ENCODE measurements at regions not wholly inside any gene's neighbourhood (a gene's known extent, or its start where the extent isn't known, plus 50 kb on each side); places are given as distances from the start of the nearest gene placed in this dataset.

- no peaks in the 10 kb centered on the region for H3K36me3 ChIP-seq (ENCODE audit: control insufficient read depth, insufficient read depth, low read length)
- TF ChIP-seq EZH2 (IDR thresholded peaks at IDR 0.05; ENCODE audit: low read length, missing control alignments) (no peak), CTCF (conservative IDR thresholded peaks at IDR 0.05 in 1 of 2, IDR thresholded peaks at IDR 0.05 in 1 of 2; ENCODE audit: low read depth in 1 of 2, low read length in 2 of 2) (no peak)
- H2AFZ ChIP-seq (ENCODE audit: low read length): no peak overlapping the region
- no peak overlapping the region for H3K27ac ChIP-seq (ENCODE audit: insufficient read depth, low read length)
- H3K4me1 ChIP-seq (ENCODE audit: control insufficient read depth, extremely low read depth, insufficient read depth, low read length): peaks cover 2% of the 10 kb centered on the region
- no peak overlapping the region for H3K4me2 ChIP-seq (ENCODE audit: extremely low read depth, insufficient read depth, low read length)
- no peaks in the 10 kb centered on the region for H4K20me1 ChIP-seq (ENCODE audit: control insufficient read depth, extremely low read depth, insufficient read depth, low read length)
- H3K9ac ChIP-seq (ENCODE audit: insufficient read depth, low read length): no peak overlapping the region
- DNase-seq (ENCODE audit: low read depth in 2 of 2): no peak
- H3K9me3 ChIP-seq (ENCODE audit: control insufficient read depth, insufficient read depth, low read depth, low read length): no peaks in the 10 kb centered on the region
- no peaks in the 10 kb centered on the region for H3K79me2 ChIP-seq (ENCODE audit: control insufficient read depth, insufficient read depth, low read length)
- peaks cover 4% of the 10 kb centered on the region for H3K27me3 ChIP-seq (ENCODE audit: control insufficient read depth, insufficient read depth, low read length)
- H3K4me3 ChIP-seq (replicated peaks in 1 of 4; ENCODE audit: control extremely low read depth in 1 of 4, insufficient read depth in 1 of 4, low read depth in 3 of 4, low read length in 4 of 4): no peak overlapping the region
These were observed 76.1 kb upstream of the MED9 start for GRCh38 chr17:17400566-17401184.

- no peak overlapping the region for H2AFZ ChIP-seq (ENCODE audit: low read length)
- H3K9ac ChIP-seq (ENCODE audit: insufficient read depth, low read length): no peak overlapping the region
- H3K79me2 ChIP-seq (ENCODE audit: control insufficient read depth, insufficient read depth, low read length): no peaks in the 10 kb centered on the region
- H3K27ac ChIP-seq (ENCODE audit: insufficient read depth, low read length): no peak overlapping the region
- no peaks in the 10 kb centered on the region for H3K9me3 ChIP-seq (ENCODE audit: control insufficient read depth, insufficient read depth, low read depth, low read length)
- peaks cover 2% of the 10 kb centered on the region for H3K4me1 ChIP-seq (ENCODE audit: control insufficient read depth, extremely low read depth, insufficient read depth, low read length)
- no peak overlapping the region for H3K4me2 ChIP-seq (ENCODE audit: extremely low read depth, insufficient read depth, low read length)
- no peak for TF ChIP-seq EZH2 (IDR thresholded peaks at IDR 0.05; ENCODE audit: low read length, missing control alignments)
- TF ChIP-seq CTCF (conservative IDR thresholded peaks at IDR 0.05 in 1 of 2, IDR thresholded peaks at IDR 0.05 in 1 of 2; ENCODE audit: low read depth in 1 of 2, low read length in 2 of 2): no peak
- H3K4me3 ChIP-seq (replicated peaks in 1 of 4; ENCODE audit: control extremely low read depth in 1 of 4, insufficient read depth in 1 of 4, low read depth in 3 of 4, low read length in 4 of 4): no peak overlapping the region
- H3K36me3 ChIP-seq (ENCODE audit: control insufficient read depth, insufficient read depth, low read length): no peaks in the 10 kb centered on the region
- H3K27me3 ChIP-seq (ENCODE audit: control insufficient read depth, insufficient read depth, low read length): peaks cover 4% of the 10 kb centered on the region
- DNase-seq (ENCODE audit: low read depth in 2 of 2): peak in 1 of 2 donors; percentile 43
- no peaks in the 10 kb centered on the region for H4K20me1 ChIP-seq (ENCODE audit: control insufficient read depth, extremely low read depth, insufficient read depth, low read length)
These were observed 75.5 kb upstream of the MED9 start for GRCh38 chr17:17401271-17401781.

DNA sequence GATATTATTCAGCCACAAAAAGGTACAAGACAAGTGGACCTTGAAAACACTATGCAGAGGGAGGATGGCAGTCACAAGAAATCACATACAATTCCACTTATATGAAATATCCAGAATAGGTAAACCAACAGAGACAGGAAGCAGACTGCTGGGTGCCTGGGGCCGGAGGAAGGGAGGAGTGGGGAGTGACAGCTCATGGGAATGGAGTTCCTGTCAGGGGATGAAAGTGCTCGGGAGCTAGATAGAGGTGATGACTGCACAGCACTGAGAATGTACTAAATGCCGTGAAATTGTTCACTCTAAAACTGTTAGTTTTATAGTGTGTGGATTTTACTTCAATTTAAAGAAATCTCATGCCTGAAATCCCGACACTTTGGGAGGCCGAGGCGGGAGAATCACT, 74.2 kb upstream of the MED9 start:
- Histone ChIP-seq H2AFZ (ENCODE audit: low read length) (no peak overlapping the region), H3K4me3 (replicated peaks in 1 of 4; ENCODE audit: control extremely low read depth in 1 of 4, insufficient read depth in 1 of 4, low read depth in 3 of 4, low read length in 4 of 4) (no peak overlapping the region), H3K4me1 (ENCODE audit: control insufficient read depth, extremely low read depth, insufficient read depth, low read length) (peaks cover 2% of the 10 kb centered on the region), H3K79me2 (ENCODE audit: control insufficient read depth, insufficient read depth, low read length) (no peaks in the 10 kb centered on the region), H3K36me3 (ENCODE audit: control insufficient read depth, insufficient read depth, low read length) (no peaks in the 10 kb centered on the region), H3K27me3 (ENCODE audit: control insufficient read depth, insufficient read depth, low read length) (peaks cover 4% of the 10 kb centered on the region), H4K20me1 (ENCODE audit: control insufficient read depth, extremely low read depth, insufficient read depth, low read length) (no peaks in the 10 kb centered on the region), H3K9ac (ENCODE audit: insufficient read depth, low read length) (no peak overlapping the region), H3K9me3 (ENCODE audit: control insufficient read depth, insufficient read depth, low read depth, low read length) (no peaks in the 10 kb centered on the region), H3K4me2 (ENCODE audit: extremely low read depth, insufficient read depth, low read length) (no peak overlapping the region), H3K27ac (ENCODE audit: insufficient read depth, low read length) (no peak overlapping the region)
- TF ChIP-seq EZH2 (IDR thresholded peaks at IDR 0.05; ENCODE audit: low read length, missing control alignments) (no peak), CTCF (conservative IDR thresholded peaks at IDR 0.05 in 1 of 2, IDR thresholded peaks at IDR 0.05 in 1 of 2; ENCODE audit: low read depth in 1 of 2, low read length in 2 of 2) (no peak)
- peak in 1 of 2 donors; percentile 34 for DNase-seq (ENCODE audit: low read depth in 2 of 2)

Measured in fibroblast of lung (primary cell).